Stimulated activated CD4-positive, alpha-beta T cell treated with anti-CD3 and anti-CD28 coated beads, Interleukin-2, amount 100 ng/mL, for 48 hours (primary cell): ENCODE measurements at regions not wholly inside any gene's neighbourhood (a gene's known extent, or its start where the extent isn't known, plus 50 kb on each side); places are given as distances from the start of the nearest gene placed in this dataset.

ENCODE experiments used
- DNase-seq, 2 donors: peaks; one replicate each; pipeline ENCODE4 v3.0.0-alpha.2; 2020

GRCh38 chr12:89971880-89972279, 263.2 kb upstream of the ATP2B1 start:
- DNase-seq, result no peak

GRCh38 chr12:89970722-89971121, 262.1 kb upstream of the ATP2B1 start:
- DNase-seq, result no peak

GRCh38 chr12:89969093-89969492, 260.5 kb upstream of the ATP2B1 start:
- no peak for DNase-seq

GRCh38 chr12:89968151-89968700, 259.6 kb upstream of the ATP2B1 start:
- no peak for DNase-seq

- no peak for DNase-seq
These were observed 258.0 kb upstream of the ATP2B1 start for GRCh38 chr12:89966495-89967240.

- DNase-seq, result no peak
These were observed 257.4 kb upstream of the ATP2B1 start for GRCh38 chr12:89965993-89966392.

- no peak for DNase-seq
These were observed 254.0 kb upstream of the ATP2B1 start for GRCh38 chr12:89962648-89963047.

GRCh38 chr12:89960607-89961394, 252.2 kb upstream of the ATP2B1 start:
- no peak for DNase-seq

GRCh38 chr12:89960011-89960507, 251.4 kb upstream of the ATP2B1 start:
- no peak for DNase-seq

- DNase-seq, result no peak
These were observed 250.5 kb upstream of the ATP2B1 start for GRCh38 chr12:89959179-89959578.

- no peak for DNase-seq
These were observed 245.6 kb upstream of the ATP2B1 start for GRCh38 chr12:89954259-89954658.

- no peak for DNase-seq
These were observed 243.0 kb upstream of the ATP2B1 start for GRCh38 chr12:89951694-89952060.

- no peak for DNase-seq
These were observed 242.5 kb upstream of the ATP2B1 start for GRCh38 chr12:89951050-89951693.

- no peak for DNase-seq
These were observed 241.8 kb upstream of the ATP2B1 start for GRCh38 chr12:89950421-89950820.

- no peak for DNase-seq
These were observed 241.0 kb upstream of the ATP2B1 start for GRCh38 chr12:89949457-89950195.

- DNase-seq, result no peak
These were observed 239.9 kb upstream of the ATP2B1 start for GRCh38 chr12:89948271-89949175.

GRCh38 chr12:89947437-89948270, 239.0 kb upstream of the ATP2B1 start:
- no peak for DNase-seq

GRCh38 chr12:89946518-89947135, 238.0 kb upstream of the ATP2B1 start:
- no peak for DNase-seq

GRCh38 chr12:89945123-89945522, 236.5 kb upstream of the ATP2B1 start:
- DNase-seq, result no peak

GRCh38 chr12:89943463-89943862, 234.8 kb upstream of the ATP2B1 start:
- DNase-seq, result no peak
